Panc1 (cell line): ENCODE measurements at regions not wholly inside any gene's neighbourhood (a gene's known extent, or its start where the extent isn't known, plus 50 kb on each side); places are given as distances from the start of the nearest gene placed in this dataset.

Experiments used
- ATAC-seq: fragments of 200-7000 bp; cut with Tn5 transposase; 2 replicates; pipeline ENCODE4 v1.9.1; 2020; ENCODE audit warnings: mild to moderate bottlenecking, moderate library complexity
- BruUV-seq: library from RNA; stranded (reverse); fragments of 400-500 nt; replicated peaks from 2 replicates; lab custom pipeline; 2021; lab: Mats Ljungman, UMichigan
- CTCF ChIA-PET: fragments of 300-600 bp; sonication (Branson Sonifier 250); formaldehyde crosslinking; loops from one replicate; lab custom pipeline; 2022; ENCODE audit warnings: antibody characterized with exemption; lab: Charles Lee
- POLR2A ChIA-PET: fragments of 300-600 bp; sonication (Branson Sonifier 250); formaldehyde crosslinking; loops from one replicate; lab custom pipeline; 2022; ENCODE audit warnings: antibody characterized with exemption; lab: Charles Lee
- DNase-seq: peaks from one replicate; pipeline ENCODE4 v3.0.0-alpha.2; 2010; ENCODE audit warnings: low read depth, low spot score
- H3K27ac ChIP-seq: 2 replicates; pipeline ENCODE4 v1.5.1; 2011; ENCODE audit warnings: mild to moderate bottlenecking, low read length, inconsistent platforms
- H3K27me3 ChIP-seq: fragments of 200-500 bp; sonication (Bioruptor generic); 2 replicates; pipeline ENCODE4 v1.6.0; 2014; ENCODE audit warnings: low read length, inconsistent platforms; ENCODE audit not compliant: control insufficient read depth, insufficient read depth
- H3K36me3 ChIP-seq: fragments of 200-500 bp; sonication (Bioruptor generic); 2 replicates; pipeline ENCODE4 v1.5.1; 2014; ENCODE audit warnings: inconsistent platforms, mild to moderate bottlenecking, low read length, moderate library complexity; ENCODE audit not compliant: control insufficient read depth, insufficient read depth
- H3K4me1 ChIP-seq: 2 replicates; pipeline ENCODE4 v1.5.1; 2011; ENCODE audit warnings: inconsistent platforms, mild to moderate bottlenecking, low read length, moderate library complexity; ENCODE audit not compliant: control insufficient read depth, insufficient read depth
- H3K4me3 ChIP-seq, 2 experiments: 2 replicates each; pipeline ENCODE4 v1.5.1; 2011 to 2012; ENCODE audit warnings: low read depth in 2 of 2, low read length in 2 of 2, mild to moderate bottlenecking in 2 of 2, inconsistent platforms in 1 of 2, moderate library complexity in 1 of 2
- H3K9me3 ChIP-seq: fragments of 200-500 bp; sonication (Bioruptor generic); 2 replicates; pipeline ENCODE4 v1.5.1; 2014; ENCODE audit warnings: low read depth, mild to moderate bottlenecking, inconsistent platforms, low read length, moderate library complexity; ENCODE audit not compliant: control insufficient read depth, insufficient read depth
- POLR2AphosphoS5 ChIP-seq: IDR thresholded peaks from 2 replicates; pipeline ENCODE4 v1.6.1; 2012; ENCODE audit warnings: mild to moderate bottlenecking, low read depth, low read length, moderate library complexity
- SIN3A ChIP-seq: IDR thresholded peaks from 2 replicates; pipeline ENCODE4 v1.6.1; 2012; ENCODE audit warnings: low read depth, mild to moderate bottlenecking, low read length, moderate library complexity, borderline replicate concordance; ENCODE audit not compliant: insufficient read depth
- TCF7L2 ChIP-seq: IDR thresholded peaks from 2 replicates; pipeline ENCODE4 v1.6.1; 2011; ENCODE audit warnings: mild to moderate bottlenecking, low read depth, low read length, inconsistent platforms
- in situ Hi-C: cut with HindIII; loops from 2 replicates; pipeline ENCODE4 v1.10.0; 2016; ENCODE audit warnings: low sequenced_read_pairs, low pct_unique_long_range_greater_than_20kb
- intact Hi-C: fragments of 100-400 bp; cut with micrococcal nuclease; formaldehyde crosslinking; loops from one replicate; pipeline ENCODE4 v1.10.0; 2022; ENCODE audit not compliant: unreplicated experiment
- TF ChIP-seq, protein P1 (sequence below), 2 experiments: IDR thresholded peaks; 2 replicates each; pipeline ENCODE4 v1.6.1; 2011 to 2012; ENCODE audit warnings: low read depth in 2 of 2, control low read depth in 1 of 2, low read length in 1 of 2, mild to moderate bottlenecking in 1 of 2, moderate library complexity in 1 of 2; ENCODE audit not compliant: insufficient read depth in 1 of 2
- TF ChIP-seq, protein P2 (sequence below): fragments of 450-650 bp; IDR thresholded peaks from 2 replicates; pipeline ENCODE4 v1.5.1; 2017; ENCODE audit warnings: mild to moderate bottlenecking

DNA sequence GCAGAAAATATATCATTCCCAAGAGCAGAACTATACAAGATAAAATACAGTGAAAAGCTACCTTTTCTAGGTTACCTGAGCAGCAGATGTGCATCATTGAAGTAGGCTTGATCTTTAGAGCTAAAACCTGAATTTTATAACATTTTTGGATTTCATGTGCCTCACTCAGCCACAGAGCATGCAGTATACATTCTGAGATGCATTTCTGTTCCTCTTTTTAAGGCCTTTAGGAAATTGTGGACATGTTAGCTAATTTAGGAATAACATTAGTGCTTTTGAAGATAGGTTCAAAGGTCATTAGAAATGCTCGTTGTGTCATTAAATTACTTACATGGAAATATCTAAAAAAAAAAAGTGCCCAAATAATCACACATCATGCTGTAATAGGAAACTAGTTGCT is 230.6 kb upstream of the PDGFD start:
- no TSS peak for BruUV-seq
- ATAC-seq (no peak), DNase-seq (no peak)
- no peaks in the 10 kb centered on the region for H3K9me3 ChIP-seq
- intact Hi-C loops: no loop called here
- ChIA-PET CTCF (no interaction called here), POLR2A (no interaction called here)
- TF ChIP-seq POLR2AphosphoS5 (no peak), TCF7L2 (no peak), SIN3A (no peak)
- TF ChIP-seq, protein P1, sequence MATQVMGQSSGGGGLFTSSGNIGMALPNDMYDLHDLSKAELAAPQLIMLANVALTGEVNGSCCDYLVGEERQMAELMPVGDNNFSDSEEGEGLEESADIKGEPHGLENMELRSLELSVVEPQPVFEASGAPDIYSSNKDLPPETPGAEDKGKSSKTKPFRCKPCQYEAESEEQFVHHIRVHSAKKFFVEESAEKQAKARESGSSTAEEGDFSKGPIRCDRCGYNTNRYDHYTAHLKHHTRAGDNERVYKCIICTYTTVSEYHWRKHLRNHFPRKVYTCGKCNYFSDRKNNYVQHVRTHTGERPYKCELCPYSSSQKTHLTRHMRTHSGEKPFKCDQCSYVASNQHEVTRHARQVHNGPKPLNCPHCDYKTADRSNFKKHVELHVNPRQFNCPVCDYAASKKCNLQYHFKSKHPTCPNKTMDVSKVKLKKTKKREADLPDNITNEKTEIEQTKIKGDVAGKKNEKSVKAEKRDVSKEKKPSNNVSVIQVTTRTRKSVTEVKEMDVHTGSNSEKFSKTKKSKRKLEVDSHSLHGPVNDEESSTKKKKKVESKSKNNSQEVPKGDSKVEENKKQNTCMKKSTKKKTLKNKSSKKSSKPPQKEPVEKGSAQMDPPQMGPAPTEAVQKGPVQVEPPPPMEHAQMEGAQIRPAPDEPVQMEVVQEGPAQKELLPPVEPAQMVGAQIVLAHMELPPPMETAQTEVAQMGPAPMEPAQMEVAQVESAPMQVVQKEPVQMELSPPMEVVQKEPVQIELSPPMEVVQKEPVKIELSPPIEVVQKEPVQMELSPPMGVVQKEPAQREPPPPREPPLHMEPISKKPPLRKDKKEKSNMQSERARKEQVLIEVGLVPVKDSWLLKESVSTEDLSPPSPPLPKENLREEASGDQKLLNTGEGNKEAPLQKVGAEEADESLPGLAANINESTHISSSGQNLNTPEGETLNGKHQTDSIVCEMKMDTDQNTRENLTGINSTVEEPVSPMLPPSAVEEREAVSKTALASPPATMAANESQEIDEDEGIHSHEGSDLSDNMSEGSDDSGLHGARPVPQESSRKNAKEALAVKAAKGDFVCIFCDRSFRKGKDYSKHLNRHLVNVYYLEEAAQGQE (IDR thresholded peaks at IDR 0.05; ENCODE audit: insufficient read depth in 1 of 2, low read depth in 2 of 2, low read length in 1 of 2): no peak
- TF ChIP-seq, protein P2, sequence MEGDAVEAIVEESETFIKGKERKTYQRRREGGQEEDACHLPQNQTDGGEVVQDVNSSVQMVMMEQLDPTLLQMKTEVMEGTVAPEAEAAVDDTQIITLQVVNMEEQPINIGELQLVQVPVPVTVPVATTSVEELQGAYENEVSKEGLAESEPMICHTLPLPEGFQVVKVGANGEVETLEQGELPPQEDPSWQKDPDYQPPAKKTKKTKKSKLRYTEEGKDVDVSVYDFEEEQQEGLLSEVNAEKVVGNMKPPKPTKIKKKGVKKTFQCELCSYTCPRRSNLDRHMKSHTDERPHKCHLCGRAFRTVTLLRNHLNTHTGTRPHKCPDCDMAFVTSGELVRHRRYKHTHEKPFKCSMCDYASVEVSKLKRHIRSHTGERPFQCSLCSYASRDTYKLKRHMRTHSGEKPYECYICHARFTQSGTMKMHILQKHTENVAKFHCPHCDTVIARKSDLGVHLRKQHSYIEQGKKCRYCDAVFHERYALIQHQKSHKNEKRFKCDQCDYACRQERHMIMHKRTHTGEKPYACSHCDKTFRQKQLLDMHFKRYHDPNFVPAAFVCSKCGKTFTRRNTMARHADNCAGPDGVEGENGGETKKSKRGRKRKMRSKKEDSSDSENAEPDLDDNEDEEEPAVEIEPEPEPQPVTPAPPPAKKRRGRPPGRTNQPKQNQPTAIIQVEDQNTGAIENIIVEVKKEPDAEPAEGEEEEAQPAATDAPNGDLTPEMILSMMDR: no peak
- in situ Hi-C loops: no loop called here
- no peaks in the 10 kb centered on the region for H3K36me3 ChIP-seq
- H3K27me3 ChIP-seq: no peaks in the 10 kb centered on the region
- H3K27ac ChIP-seq: no peak overlapping the region
- no peaks in the 10 kb centered on the region for H3K4me1 ChIP-seq
- H3K4me3 ChIP-seq: no peak overlapping the region

DNA sequence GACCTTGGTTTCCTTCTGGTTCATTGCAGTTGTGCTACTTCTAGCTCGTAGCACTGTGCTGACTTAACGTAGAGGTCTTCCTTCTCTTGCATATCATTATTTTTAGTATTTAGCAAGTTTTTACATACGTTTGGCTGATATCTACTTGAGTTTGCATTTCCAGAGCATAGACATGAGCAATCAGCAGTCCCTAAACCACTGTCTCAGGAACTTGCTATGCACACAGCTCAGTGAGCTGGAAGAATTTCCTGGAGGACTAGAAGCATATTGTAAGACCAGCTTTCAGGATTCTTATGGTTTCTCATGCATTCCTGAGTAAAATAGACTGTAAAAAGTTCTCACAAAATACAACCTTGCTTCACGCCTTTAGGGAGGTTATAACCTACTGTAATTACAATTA is 226.7 kb upstream of the PDGFD start:
- ChIA-PET CTCF (no interaction called here), POLR2A (no interaction called here)
- peaks cover 4% of the 10 kb centered on the region; the same call in 1 of the 2 replicates for H3K9me3 ChIP-seq
- TF ChIP-seq, protein P1 (IDR thresholded peaks at IDR 0.05; ENCODE audit: insufficient read depth in 1 of 2, low read depth in 2 of 2, low read length in 1 of 2): no peak
- no peak for TF ChIP-seq SIN3A
- TF ChIP-seq, protein P2: no peak
- TF ChIP-seq POLR2AphosphoS5: no peak
- no peak for TF ChIP-seq TCF7L2
- no peaks in the 10 kb centered on the region for H3K27me3 ChIP-seq
- no peak overlapping the region for H3K4me3 ChIP-seq
- in situ Hi-C loops (no loop called here), intact Hi-C loops (no loop called here)
- no peaks in the 10 kb centered on the region for H3K36me3 ChIP-seq
- BruUV-seq: no TSS peak
- no peak overlapping the region for H3K27ac ChIP-seq
- ATAC-seq (no peak), DNase-seq (no peak)
- no peaks in the 10 kb centered on the region for H3K4me1 ChIP-seq
